GM12878 (cell line): ENCODE measurements at regions not wholly inside any gene's neighbourhood (a gene's known extent, or its start where the extent isn't known, plus 50 kb on each side); places are given as distances from the start of the nearest gene placed in this dataset.

ENCODE experiments used
- ATAC-seq: fragments of 200-7000 bp; cut with Tn5 transposase; 3 replicates; pipeline ENCODE4 v1.9.1; 2020; ENCODE audit warnings: mild to moderate bottlenecking, moderate library complexity
- BruUV-seq: library from RNA; stranded (reverse); fragments of 400-500 nt; replicated peaks from 2 replicates; lab custom pipeline; 2021; lab: Mats Ljungman, UMichigan
- CTCF ChIA-PET: fragments of 300-600 bp; sonication (Branson Sonifier 250); formaldehyde crosslinking; extraction: SDS; loops from one replicate; lab custom pipeline; 2021; ENCODE audit warnings: inconsistent platforms; lab: Yijun Ruan, JAX
- POLR2A ChIA-PET: fragments of 350-600 bp; formaldehyde crosslinking; extraction: SDS; loops from one replicate; lab custom pipeline; 2021; ENCODE audit warnings: inconsistent platforms; lab: Charles Lee
- RAD21 ChIA-PET: fragments of 300-600 bp; sonication (Branson Sonifier 250); formaldehyde crosslinking; loops from one replicate; lab custom pipeline; 2023; ENCODE audit warnings: antibody characterized with exemption; ENCODE audit not compliant: unreplicated experiment; lab: Charles Lee
- SMC1A ChIA-PET: fragments of 300-600 bp; sonication (Branson Sonifier 250); formaldehyde crosslinking; loops from one replicate; lab custom pipeline; 2023; ENCODE audit not compliant: unreplicated experiment, uncharacterized antibody; lab: Charles Lee
- DNase-seq: peaks from one replicate; pipeline ENCODE4 v3.0.0-alpha.2; 2011; ENCODE audit warnings: low read depth, low spot score
- FAIRE-seq: peaks from 3 replicates; lab custom pipeline; 2011; peaks lifted over from hg19 to GRCh38; lab: Jason Lieb, UNC
- H2AFZ ChIP-seq: 2 replicates; pipeline ENCODE4 v1.6.0; 2011; ENCODE audit warnings: low read depth, low read length, control low read depth; ENCODE audit not compliant: control insufficient read depth
- H3K27ac ChIP-seq: 2 replicates; pipeline ENCODE4 v1.5.1; 2011; ENCODE audit warnings: control low read depth; ENCODE audit not compliant: control insufficient read depth, insufficient read depth
- H3K27me3 ChIP-seq, 2 experiments: replicated peaks in 1 of 2; 2 replicates each; pipeline versions ENCODE4 v1.6.0 to v1.6.1; 2011; ENCODE audit warnings: low read length in 1 of 2; ENCODE audit not compliant: control insufficient read depth in 2 of 2, insufficient read depth in 2 of 2
- H3K36me3 ChIP-seq, 2 experiments: 2 replicates each; pipeline ENCODE4 v1.5.1; 2011; ENCODE audit warnings: low read length in 1 of 2; ENCODE audit not compliant: control insufficient read depth in 2 of 2, insufficient read depth in 2 of 2
- H3K4me1 ChIP-seq: 2 replicates; pipeline ENCODE4 v1.6.1; 2011; ENCODE audit warnings: mild to moderate bottlenecking, low read length, moderate library complexity, mixed read lengths; ENCODE audit not compliant: control insufficient read depth, insufficient read depth
- H3K4me2 ChIP-seq: 2 replicates; pipeline ENCODE4 v1.6.0; 2011; ENCODE audit warnings: control low read depth; ENCODE audit not compliant: control insufficient read depth, insufficient read depth
- H3K4me3 ChIP-seq: fragments of 200-600 bp; sonication (generic); 2 replicates; pipeline ENCODE4 v1.5.1; 2016
- H3K79me2 ChIP-seq: 2 replicates; pipeline ENCODE4 v1.6.0; 2011; ENCODE audit warnings: low read length; ENCODE audit not compliant: control insufficient read depth, insufficient read depth
- H3K9ac ChIP-seq: 2 replicates; pipeline ENCODE4 v1.8.0; 2011; ENCODE audit warnings: low read length, control low read depth, mixed read lengths; ENCODE audit not compliant: control insufficient read depth, insufficient read depth
- H3K9me3 ChIP-seq: replicated peaks from 3 replicates; pipeline ENCODE4 v1.5.1; 2011; ENCODE audit warnings: mild to moderate bottlenecking, low read length; ENCODE audit not compliant: control insufficient read depth, insufficient read depth
- H4K20me1 ChIP-seq: 2 replicates; pipeline ENCODE4 v1.6.0; 2011; ENCODE audit not compliant: control insufficient read depth, insufficient read depth
- CREB1 ChIP-seq: IDR thresholded peaks from 2 replicates; pipeline ENCODE4 v1.6.1; 2012; ENCODE audit warnings: low read depth, mild to moderate bottlenecking, inconsistent platforms
- EZH2 ChIP-seq: IDR thresholded peaks from 2 replicates; pipeline ENCODE4 v1.6.1; 2012; ENCODE audit warnings: low read depth, mild to moderate bottlenecking, control low read depth, inconsistent platforms, low read length, borderline replicate concordance; ENCODE audit not compliant: control insufficient read depth
- GATAD2B ChIP-seq: fragments of 450-650 bp; conservative IDR thresholded peaks from 2 replicates; pipeline ENCODE4 v1.6.1; 2017; ENCODE audit warnings: low read depth, mild to moderate bottlenecking, moderate library complexity
- MEF2A ChIP-seq: IDR thresholded peaks from 2 replicates; pipeline ENCODE4 v1.6.1; 2011; ENCODE audit warnings: low read depth, mild to moderate bottlenecking, low read length, moderate library complexity; ENCODE audit not compliant: insufficient read depth
- MEF2B ChIP-seq: fragments of 450-650 bp; IDR thresholded peaks from 2 replicates; pipeline ENCODE4 v1.6.1; 2018; ENCODE audit warnings: mild to moderate bottlenecking, moderate library complexity; ENCODE audit not compliant: partially characterized antibody, poor library complexity, severe bottlenecking
- NFYA ChIP-seq: IDR thresholded peaks from 2 replicates; pipeline ENCODE4 v1.6.1; 2011; ENCODE audit warnings: low read depth, mild to moderate bottlenecking, low read length, improper control_type of control experiment, borderline replicate concordance
- POLR2AphosphoS2 ChIP-seq: IDR thresholded peaks from 2 replicates; pipeline ENCODE4 v1.6.1; 2011; ENCODE audit warnings: low read depth, mild to moderate bottlenecking, low read length, improper control_type of control experiment, moderate library complexity
- RUNX3 ChIP-seq: IDR thresholded peaks from 2 replicates; pipeline ENCODE4 v1.6.1; 2012; ENCODE audit warnings: low read length, inconsistent platforms
- SIN3A ChIP-seq: IDR thresholded peaks from 2 replicates; pipeline ENCODE4 v1.6.1; 2012; ENCODE audit warnings: low read depth, low read length, improper control_type of control experiment
- SP1 ChIP-seq: IDR thresholded peaks from one replicate; pipeline ENCODE4 v1.6.1; 2011; ENCODE audit warnings: low read depth, low read length
- TBL1XR1 ChIP-seq: IDR thresholded peaks from 2 replicates; pipeline ENCODE4 v1.6.1; 2012; ENCODE audit warnings: low read depth, low read length, improper control_type of control experiment
- ZNF384 ChIP-seq: IDR thresholded peaks from 2 replicates; pipeline ENCODE4 v1.6.1; 2012; ENCODE audit warnings: low read depth, mild to moderate bottlenecking, low read length, improper control_type of control experiment, borderline replicate concordance
- WGBS: methylation state at CpG from one replicate; pipeline ENCODE4 v1.1.6; 2016; ENCODE audit warnings: low lambda C conversion rate; ENCODE audit not compliant: insufficient replicate concordance, insufficient coverage; ENCODE audit errors: missing lambda C conversion rate; 5-methylcytosine and 5-hydroxymethylcytosine counted together
- in situ Hi-C: fragments of 300-500 bp; cut with MboI; formaldehyde crosslinking; loops from 9 replicates; pipeline ENCODE4 v1.14.3; 2018; ENCODE audit warnings: mixed read lengths
- intact Hi-C: fragments of 100-400 bp; cut with micrococcal nuclease; formaldehyde crosslinking; loops from one replicate; pipeline ENCODE4 v1.14.2; 2022; ENCODE audit not compliant: unreplicated experiment
- TF ChIP-seq, protein P1 (sequence below): fragments of 450-650 bp; IDR thresholded peaks from 2 replicates; pipeline ENCODE4 v1.6.1; 2016; ENCODE audit warnings: mild to moderate bottlenecking
- TF ChIP-seq, protein P2 (sequence below): IDR thresholded peaks from 2 replicates; pipeline ENCODE4 v1.6.1; 2012; ENCODE audit warnings: mild to moderate bottlenecking, low read depth, low read length
- TF ChIP-seq, protein P3 (sequence below): fragments of 450-650 bp; IDR thresholded peaks from 2 replicates; pipeline ENCODE4 v1.6.1; 2018; ENCODE audit warnings: mild to moderate bottlenecking, low read depth, moderate library complexity; ENCODE audit not compliant: partially characterized antibody

DNA sequence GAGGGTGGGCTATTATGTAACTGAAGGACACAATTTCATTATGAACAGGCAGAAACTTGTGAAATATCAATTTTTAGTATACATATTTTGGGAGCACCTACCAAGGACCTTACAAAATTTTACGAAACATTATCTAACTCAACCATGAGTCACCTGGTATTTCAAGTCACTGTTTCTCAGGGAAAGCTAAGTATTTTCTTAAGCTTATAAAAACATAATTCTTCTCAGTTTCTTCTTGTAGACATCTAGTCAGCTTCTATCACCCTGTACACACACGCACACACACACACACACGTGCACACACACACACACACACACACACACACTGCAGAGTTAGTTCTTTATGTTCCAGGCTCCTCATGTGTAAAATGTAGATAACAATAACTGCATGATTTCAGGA lies 658.3 kb downstream of the TUSC7 start:
- ATAC-seq (no peak), DNase-seq (no peak), FAIRE-seq (no peak)
- H3K36me3 ChIP-seq: no peaks in the 10 kb centered on the region
- H3K27me3 ChIP-seq: no peaks in the 10 kb centered on the region
- ChIA-PET SMC1A (interaction anchor here (1.0 to 1.6 kb wide), 2 partner anchors 11 to 158 kb away, joined by 4 read pairs; no protein-coding TSS in a partner anchor), CTCF (interaction anchor here (0.5 to 2.1 kb wide), 2 partner anchors 10 to 598 kb away, joined by 3 to 7 read pairs; no protein-coding TSS in a partner anchor), POLR2A (no interaction called here), RAD21 (no interaction called here)
- intact Hi-C loops: no loop called here
- H3K4me1 ChIP-seq: no peaks in the 10 kb centered on the region
- BruUV-seq: no TSS peak
- H3K4me3 ChIP-seq: no peak overlapping the region
- no peak overlapping the region for H3K4me2 ChIP-seq
- H2AFZ ChIP-seq: no peak overlapping the region
- no peak overlapping the region for H3K9ac ChIP-seq
- 0% methylated on average over 3 of the region's 3 CpGs for WGBS
- no peak overlapping the region for H3K27ac ChIP-seq
- in situ Hi-C loops: no loop called here
- no peaks in the 10 kb centered on the region for H3K79me2 ChIP-seq
- H4K20me1 ChIP-seq: no peaks in the 10 kb centered on the region
- no peaks in the 10 kb centered on the region; the same call in 2 of the 3 replicates for H3K9me3 ChIP-seq
- no peak for TF ChIP-seq CREB1
- no peak for TF ChIP-seq ZNF384
- no peak for TF ChIP-seq EZH2
- no peak for TF ChIP-seq NFYA
- TF ChIP-seq, protein P1, sequence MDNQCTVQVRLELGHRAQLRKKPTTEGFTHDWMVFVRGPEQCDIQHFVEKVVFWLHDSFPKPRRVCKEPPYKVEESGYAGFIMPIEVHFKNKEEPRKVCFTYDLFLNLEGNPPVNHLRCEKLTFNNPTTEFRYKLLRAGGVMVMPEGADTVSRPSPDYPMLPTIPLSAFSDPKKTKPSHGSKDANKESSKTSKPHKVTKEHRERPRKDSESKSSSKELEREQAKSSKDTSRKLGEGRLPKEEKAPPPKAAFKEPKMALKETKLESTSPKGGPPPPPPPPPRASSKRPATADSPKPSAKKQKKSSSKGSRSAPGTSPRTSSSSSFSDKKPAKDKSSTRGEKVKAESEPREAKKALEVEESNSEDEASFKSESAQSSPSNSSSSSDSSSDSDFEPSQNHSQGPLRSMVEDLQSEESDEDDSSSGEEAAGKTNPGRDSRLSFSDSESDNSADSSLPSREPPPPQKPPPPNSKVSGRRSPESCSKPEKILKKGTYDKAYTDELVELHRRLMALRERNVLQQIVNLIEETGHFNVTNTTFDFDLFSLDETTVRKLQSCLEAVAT: no peak
- no peak for TF ChIP-seq GATAD2B
- TF ChIP-seq, protein P2, sequence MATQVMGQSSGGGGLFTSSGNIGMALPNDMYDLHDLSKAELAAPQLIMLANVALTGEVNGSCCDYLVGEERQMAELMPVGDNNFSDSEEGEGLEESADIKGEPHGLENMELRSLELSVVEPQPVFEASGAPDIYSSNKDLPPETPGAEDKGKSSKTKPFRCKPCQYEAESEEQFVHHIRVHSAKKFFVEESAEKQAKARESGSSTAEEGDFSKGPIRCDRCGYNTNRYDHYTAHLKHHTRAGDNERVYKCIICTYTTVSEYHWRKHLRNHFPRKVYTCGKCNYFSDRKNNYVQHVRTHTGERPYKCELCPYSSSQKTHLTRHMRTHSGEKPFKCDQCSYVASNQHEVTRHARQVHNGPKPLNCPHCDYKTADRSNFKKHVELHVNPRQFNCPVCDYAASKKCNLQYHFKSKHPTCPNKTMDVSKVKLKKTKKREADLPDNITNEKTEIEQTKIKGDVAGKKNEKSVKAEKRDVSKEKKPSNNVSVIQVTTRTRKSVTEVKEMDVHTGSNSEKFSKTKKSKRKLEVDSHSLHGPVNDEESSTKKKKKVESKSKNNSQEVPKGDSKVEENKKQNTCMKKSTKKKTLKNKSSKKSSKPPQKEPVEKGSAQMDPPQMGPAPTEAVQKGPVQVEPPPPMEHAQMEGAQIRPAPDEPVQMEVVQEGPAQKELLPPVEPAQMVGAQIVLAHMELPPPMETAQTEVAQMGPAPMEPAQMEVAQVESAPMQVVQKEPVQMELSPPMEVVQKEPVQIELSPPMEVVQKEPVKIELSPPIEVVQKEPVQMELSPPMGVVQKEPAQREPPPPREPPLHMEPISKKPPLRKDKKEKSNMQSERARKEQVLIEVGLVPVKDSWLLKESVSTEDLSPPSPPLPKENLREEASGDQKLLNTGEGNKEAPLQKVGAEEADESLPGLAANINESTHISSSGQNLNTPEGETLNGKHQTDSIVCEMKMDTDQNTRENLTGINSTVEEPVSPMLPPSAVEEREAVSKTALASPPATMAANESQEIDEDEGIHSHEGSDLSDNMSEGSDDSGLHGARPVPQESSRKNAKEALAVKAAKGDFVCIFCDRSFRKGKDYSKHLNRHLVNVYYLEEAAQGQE: no peak
- TF ChIP-seq SIN3A: no peak
- TF ChIP-seq SP1: no peak
- TF ChIP-seq, protein P3, sequence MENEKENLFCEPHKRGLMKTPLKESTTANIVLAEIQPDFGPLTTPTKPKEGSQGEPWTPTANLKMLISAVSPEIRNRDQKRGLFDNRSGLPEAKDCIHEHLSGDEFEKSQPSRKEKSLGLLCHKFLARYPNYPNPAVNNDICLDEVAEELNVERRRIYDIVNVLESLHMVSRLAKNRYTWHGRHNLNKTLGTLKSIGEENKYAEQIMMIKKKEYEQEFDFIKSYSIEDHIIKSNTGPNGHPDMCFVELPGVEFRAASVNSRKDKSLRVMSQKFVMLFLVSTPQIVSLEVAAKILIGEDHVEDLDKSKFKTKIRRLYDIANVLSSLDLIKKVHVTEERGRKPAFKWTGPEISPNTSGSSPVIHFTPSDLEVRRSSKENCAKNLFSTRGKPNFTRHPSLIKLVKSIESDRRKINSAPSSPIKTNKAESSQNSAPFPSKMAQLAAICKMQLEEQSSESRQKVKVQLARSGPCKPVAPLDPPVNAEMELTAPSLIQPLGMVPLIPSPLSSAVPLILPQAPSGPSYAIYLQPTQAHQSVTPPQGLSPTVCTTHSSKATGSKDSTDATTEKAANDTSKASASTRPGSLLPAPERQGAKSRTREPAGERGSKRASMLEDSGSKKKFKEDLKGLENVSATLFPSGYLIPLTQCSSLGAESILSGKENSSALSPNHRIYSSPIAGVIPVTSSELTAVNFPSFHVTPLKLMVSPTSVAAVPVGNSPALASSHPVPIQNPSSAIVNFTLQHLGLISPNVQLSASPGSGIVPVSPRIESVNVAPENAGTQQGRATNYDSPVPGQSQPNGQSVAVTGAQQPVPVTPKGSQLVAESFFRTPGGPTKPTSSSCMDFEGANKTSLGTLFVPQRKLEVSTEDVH: no peak
- TF ChIP-seq MEF2A: no peak
- no peak for TF ChIP-seq MEF2B
- TF ChIP-seq POLR2AphosphoS2: no peak
- TF ChIP-seq TBL1XR1: no peak
- TF ChIP-seq RUNX3: no peak
